HUES64 (cell line): ENCODE measurements at regions not wholly inside any gene's neighbourhood (a gene's known extent, or its start where the extent isn't known, plus 50 kb on each side); places are given as distances from the start of the nearest gene placed in this dataset.

Experiments
- H3K27ac ChIP-seq: 2 replicates; pipeline ENCODE4 v1.7.0; 2013; ENCODE audit warnings: low read depth, low read length, inconsistent platforms
- H3K27me3 ChIP-seq: 2 replicates; pipeline ENCODE4 v1.6.1; 2013; ENCODE audit warnings: mild to moderate bottlenecking, low read length; ENCODE audit not compliant: insufficient read depth
- H3K36me3 ChIP-seq: 2 replicates; pipeline ENCODE4 v1.6.1; 2013; ENCODE audit warnings: mild to moderate bottlenecking, low read length; ENCODE audit not compliant: insufficient read depth
- H3K4me1 ChIP-seq: 2 replicates; pipeline ENCODE4 v1.6.1; 2013; ENCODE audit warnings: mild to moderate bottlenecking, low read length, moderate library complexity; ENCODE audit not compliant: insufficient read depth
- H3K4me3 ChIP-seq: 2 replicates; pipeline ENCODE4 v1.5.1; 2013; ENCODE audit warnings: mild to moderate bottlenecking, low read length, moderate library complexity
- H3K9ac ChIP-seq: 2 replicates; pipeline ENCODE4 v1.6.1; 2013; ENCODE audit warnings: mild to moderate bottlenecking, low read depth, low read length
- H3K9me3 ChIP-seq: 2 replicates; pipeline ENCODE4 v1.6.1; 2013; ENCODE audit warnings: low read depth, low read length; ENCODE audit not compliant: insufficient read depth
- WGBS: fragments of 150-250, 120-280 bp; methylation state at CpG from one replicate; pipeline ENCODE4 v1.1.7; 2013; ENCODE audit warnings: missing lambda C conversion rate; 5-methylcytosine and 5-hydroxymethylcytosine counted together

- H3K9me3 ChIP-seq = no peaks in the 10 kb centered on the region
- H3K4me1 ChIP-seq = peaks cover 25% of the 10 kb centered on the region
- H3K9ac ChIP-seq = no peak overlapping the region
- WGBS = 98% methylated on average over 1 of the region's 1 CpG
- H3K27ac ChIP-seq = no peak overlapping the region
- H3K4me3 ChIP-seq = no peak overlapping the region
- H3K27me3 ChIP-seq = no peaks in the 10 kb centered on the region
- H3K36me3 ChIP-seq = no peaks in the 10 kb centered on the region
Observed at GRCh38 chr5:117060099-117060498, 485.5 kb upstream of the SEMA6A start.

- Histone ChIP-seq H3K36me3 (no peaks in the 10 kb centered on the region), H3K4me3 (no peak overlapping the region), H3K9ac (no peak overlapping the region), H3K27ac (no peak overlapping the region), H3K27me3 (no peaks in the 10 kb centered on the region), H3K4me1 (peaks cover 39% of the 10 kb centered on the region), H3K9me3 (no peaks in the 10 kb centered on the region)
Observed at GRCh38 chr5:117058740-117059139, 484.1 kb upstream of the SEMA6A start.

GRCh38 chr5:117055517-117055916 lies 480.9 kb upstream of the SEMA6A start:
- no peaks in the 10 kb centered on the region for H3K36me3 ChIP-seq
- H3K9me3 ChIP-seq = no peaks in the 10 kb centered on the region
- H3K9ac ChIP-seq = no peak overlapping the region
- peaks cover 54% of the 10 kb centered on the region for H3K4me1 ChIP-seq
- 100% methylated on average over 1 of the region's 2 CpGs for WGBS
- H3K4me3 ChIP-seq = no peak overlapping the region
- no peaks in the 10 kb centered on the region for H3K27me3 ChIP-seq
- no peak overlapping the region for H3K27ac ChIP-seq

GRCh38 chr5:117054911-117055310 lies 480.3 kb upstream of the SEMA6A start:
- no peaks in the 10 kb centered on the region for H3K36me3 ChIP-seq
- no peak overlapping the region for H3K9ac ChIP-seq
- no peaks in the 10 kb centered on the region for H3K9me3 ChIP-seq
- H3K4me3 ChIP-seq = no peak overlapping the region
- peak overlapping the region; percentile 73 for H3K27ac ChIP-seq
- H3K4me1 ChIP-seq = peaks cover 54% of the 10 kb centered on the region
- 92% methylated on average over 4 of the region's 4 CpGs for WGBS
- H3K27me3 ChIP-seq = no peaks in the 10 kb centered on the region

- Histone ChIP-seq H3K36me3 (no peaks in the 10 kb centered on the region), H3K4me3 (no peak overlapping the region), H3K27me3 (no peaks in the 10 kb centered on the region), H3K9me3 (no peaks in the 10 kb centered on the region), H3K4me1 (peaks cover 54% of the 10 kb centered on the region), H3K9ac (no peak overlapping the region), H3K27ac (peak overlapping the region; percentile 73)
- 8% methylated on average over 1 of the region's 1 CpG for WGBS
Observed at GRCh38 chr5:117054141-117054540, 479.5 kb upstream of the SEMA6A start.

- H3K27me3 ChIP-seq = no peaks in the 10 kb centered on the region
- H3K4me3 ChIP-seq = 0 out of 2 replicates have a peak overlapping the region, but pooled peaks have one; percentile 2
- peak overlapping the region; percentile 35; the same call in 1 of the 2 replicates for H3K9ac ChIP-seq
- WGBS = 3% methylated on average over 3 of the region's 6 CpGs
- peak overlapping the region; percentile 89 for H3K27ac ChIP-seq
- no peaks in the 10 kb centered on the region for H3K36me3 ChIP-seq
- peaks cover 28% of the 10 kb centered on the region for H3K4me1 ChIP-seq
- no peaks in the 10 kb centered on the region for H3K9me3 ChIP-seq
Observed at GRCh38 chr5:117041926-117042595, 467.4 kb upstream of the SEMA6A start.

- no peak overlapping the region for H3K9ac ChIP-seq
- H3K27ac ChIP-seq = no peak overlapping the region
- no peaks in the 10 kb centered on the region for H3K27me3 ChIP-seq
- H3K36me3 ChIP-seq = no peaks in the 10 kb centered on the region
- H3K4me1 ChIP-seq = peaks cover 28% of the 10 kb centered on the region
- H3K9me3 ChIP-seq = no peaks in the 10 kb centered on the region
- no peak overlapping the region for H3K4me3 ChIP-seq
Observed at GRCh38 chr5:117039035-117039434, 464.4 kb upstream of the SEMA6A start.

- no peak overlapping the region for H3K9ac ChIP-seq
- H3K36me3 ChIP-seq = no peaks in the 10 kb centered on the region
- H3K27me3 ChIP-seq = no peaks in the 10 kb centered on the region
- no peak overlapping the region for H3K4me3 ChIP-seq
- H3K4me1 ChIP-seq = no peaks in the 10 kb centered on the region
- no peak overlapping the region for H3K27ac ChIP-seq
- no peaks in the 10 kb centered on the region for H3K9me3 ChIP-seq
- 96% methylated on average over 2 of the region's 2 CpGs for WGBS
Observed at GRCh38 chr5:117027384-117027783, 452.8 kb upstream of the SEMA6A start.

- Histone ChIP-seq H3K4me1 (peaks cover 23% of the 10 kb centered on the region), H3K9ac (no peak overlapping the region), H3K9me3 (no peaks in the 10 kb centered on the region), H3K27me3 (no peaks in the 10 kb centered on the region), H3K27ac (no peak overlapping the region), H3K4me3 (no peak overlapping the region), H3K36me3 (no peaks in the 10 kb centered on the region)
- 100% methylated on average over 1 of the region's 2 CpGs for WGBS
Observed at GRCh38 chr5:117020999-117021398, 446.4 kb upstream of the SEMA6A start.

GRCh38 chr5:117013280-117013877 lies 438.8 kb upstream of the SEMA6A start:
- Histone ChIP-seq H3K27me3 (no peaks in the 10 kb centered on the region), H3K9me3 (no peaks in the 10 kb centered on the region; the same call in 1 of the 2 replicates)
- 81% methylated on average over 5 of the region's 5 CpGs for WGBS

GRCh38 chr5:117010574-117010973 lies 436.0 kb upstream of the SEMA6A start:
- 0 out of 2 replicates have a peak, but pooled peaks cover 4% of the 10 kb centered on the region for H3K4me1 ChIP-seq
- 94% methylated on average over 2 of the region's 2 CpGs for WGBS

More at GRCh38 chr5:117013280-117013877, 438.8 kb upstream of the SEMA6A start:
- Histone ChIP-seq H3K27ac (no peak overlapping the region), H3K9ac (no peak overlapping the region), H3K36me3 (no peaks in the 10 kb centered on the region), H3K4me1 (peaks cover 14% of the 10 kb centered on the region), H3K4me3 (no peak overlapping the region)

More at GRCh38 chr5:117010574-117010973, 436.0 kb upstream of the SEMA6A start:
- no peak overlapping the region for H3K4me3 ChIP-seq
- H3K36me3 ChIP-seq = no peaks in the 10 kb centered on the region
- no peak overlapping the region for H3K9ac ChIP-seq
- H3K9me3 ChIP-seq = no peaks in the 10 kb centered on the region; the same call in 1 of the 2 replicates
- no peaks in the 10 kb centered on the region for H3K27me3 ChIP-seq
- H3K27ac ChIP-seq = no peak overlapping the region
